Colonic mucosa (tissue), 4 donors: ENCODE measurements at regions not wholly inside any gene's neighbourhood (a gene's known extent, or its start where the extent isn't known, plus 50 kb on each side); places are given as distances from the start of the nearest gene placed in this dataset.
A peak's percentile ranks its signal among the peaks of the same experiment; 100 is the strongest.

ENCODE experiments used
- DNase-seq: peaks from one replicate; pipeline ENCODE4 v3.0.0-alpha.2; 2020
- H3K27ac ChIP-seq: fragments of 200-600 bp; one replicate; pipeline ENCODE4 v1.8.0; 2021
- H3K27me3 ChIP-seq: fragments of 200-600 bp; one replicate; pipeline ENCODE4 v1.8.0; 2021
- H3K36me3 ChIP-seq: fragments of 200-600 bp; one replicate; pipeline ENCODE4 v1.8.0; 2021
- H3K4me1 ChIP-seq: fragments of 200-600 bp; one replicate; pipeline ENCODE4 v1.8.0; 2021; ENCODE audit warnings: mild to moderate bottlenecking
- H3K4me3 ChIP-seq: fragments of 200-600 bp; one replicate; pipeline ENCODE4 v1.8.0; 2021
- H3K9ac ChIP-seq, 2 donors: one replicate each; pipeline ENCODE4 v1.7.0; 2013; ENCODE audit warnings: control low read depth in 2 of 2, low read depth in 2 of 2, low read length in 2 of 2
- H3K9me3 ChIP-seq: fragments of 200-600 bp; one replicate; pipeline ENCODE4 v1.8.0; 2021
- CTCF ChIP-seq: fragments of 200-600 bp; IDR thresholded peaks from one replicate; pipeline ENCODE4 v1.8.0; 2022; ENCODE audit warnings: antibody characterized with exemption, mild to moderate bottlenecking
- intact Hi-C: fragments of 100-400 bp; cut with DNase I; formaldehyde crosslinking; loops from one replicate; pipeline ENCODE4 v1.14.1; 2022
- donor health status: healthy.
- donor health status: DM: no; HTN: no; CAD: no.
- donor health status: DM: no; HTN: no; CAD: no.

- H3K9me3 ChIP-seq: no peaks in the 10 kb centered on the region
- H3K27ac ChIP-seq: peak overlapping the region; percentile 56
- H3K36me3 ChIP-seq: no peaks in the 10 kb centered on the region
- intact Hi-C loops: no loop called here
- peaks cover 3% of the 10 kb centered on the region for H3K4me1 ChIP-seq
- H3K9ac ChIP-seq: no peak overlapping the region
- TF ChIP-seq CTCF: no peak
- no peaks in the 10 kb centered on the region for H3K27me3 ChIP-seq
- no peak for DNase-seq
- no peak overlapping the region for H3K4me3 ChIP-seq
Observed at GRCh38 chr1:234770924-234771540, 161.1 kb upstream of the IRF2BP2 start.

GRCh38 chr1:234769986-234770795 is 160.2 kb upstream of the IRF2BP2 start:
- no peak overlapping the region for H3K27ac ChIP-seq
- DNase-seq: no peak
- no peak overlapping the region for H3K4me3 ChIP-seq
- no peak for TF ChIP-seq CTCF
- H3K9ac ChIP-seq: no peak overlapping the region
- intact Hi-C loops: no loop called here
- H3K27me3 ChIP-seq: no peaks in the 10 kb centered on the region
- H3K36me3 ChIP-seq: no peaks in the 10 kb centered on the region
- peaks cover 3% of the 10 kb centered on the region for H3K4me1 ChIP-seq
- H3K9me3 ChIP-seq: no peaks in the 10 kb centered on the region

- no peak for TF ChIP-seq CTCF
- peaks cover 3% of the 10 kb centered on the region for H3K4me1 ChIP-seq
- H3K4me3 ChIP-seq: no peak overlapping the region
- H3K27ac ChIP-seq: no peak overlapping the region
- DNase-seq: no peak
- H3K9me3 ChIP-seq: no peaks in the 10 kb centered on the region
- intact Hi-C loops: no loop called here
- H3K27me3 ChIP-seq: no peaks in the 10 kb centered on the region
- H3K36me3 ChIP-seq: no peaks in the 10 kb centered on the region
- no peak overlapping the region for H3K9ac ChIP-seq
Observed at GRCh38 chr1:234769284-234769985, 159.5 kb upstream of the IRF2BP2 start.

- Histone ChIP-seq H3K27ac (no peak overlapping the region), H3K9me3 (no peaks in the 10 kb centered on the region), H3K36me3 (no peaks in the 10 kb centered on the region), H3K4me1 (peaks cover 3% of the 10 kb centered on the region), H3K4me3 (no peak overlapping the region), H3K9ac (no peak overlapping the region), H3K27me3 (no peaks in the 10 kb centered on the region)
- peak; percentile 63 for DNase-seq
- no peak for TF ChIP-seq CTCF
- intact Hi-C loops: no loop called here
Observed at GRCh38 chr1:234768569-234769283, 158.7 kb upstream of the IRF2BP2 start.

- no peak overlapping the region for H3K27ac ChIP-seq
- no peaks in the 10 kb centered on the region for H3K36me3 ChIP-seq
- no peak for DNase-seq
- peaks cover 3% of the 10 kb centered on the region for H3K4me1 ChIP-seq
- no peak overlapping the region for H3K9ac ChIP-seq
- intact Hi-C loops: no loop called here
- H3K9me3 ChIP-seq: no peaks in the 10 kb centered on the region
- no peak for TF ChIP-seq CTCF
- no peak overlapping the region for H3K4me3 ChIP-seq
- no peaks in the 10 kb centered on the region for H3K27me3 ChIP-seq
Observed at GRCh38 chr1:234768171-234768568, 158.2 kb upstream of the IRF2BP2 start.
